PC-3 (cell line): ENCODE measurements at regions not wholly inside any gene's neighbourhood (a gene's known extent, or its start where the extent isn't known, plus 50 kb on each side); places are given as distances from the start of the nearest gene placed in this dataset.

ENCODE experiments used
- CTCF ChIP-seq: fragments of 300-600 bp; sonication (generic); conservative IDR thresholded peaks from 2 replicates; pipeline ENCODE4 v1.5.1; 2017; ENCODE audit warnings: antibody characterized with exemption, low read depth, mild to moderate bottlenecking, low read length
- EZH2 ChIP-seq: fragments of 300-600 bp; sonication (generic); IDR thresholded peaks from one replicate; pipeline ENCODE4 v1.6.1; 2017; ENCODE audit warnings: antibody characterized with exemption, mild to moderate bottlenecking, low read length; ENCODE audit not compliant: unreplicated experiment

GRCh38 chr2:38237311-38237710, 139.8 kb downstream of the ATL2 start:
- TF ChIP-seq CTCF = no peak
- no peak for TF ChIP-seq EZH2
